ENCODE measurements at regions not wholly inside any gene's neighbourhood (a gene's known extent, or its start where the extent isn't known, plus 50 kb on each side); places are given as distances from the start of the nearest gene placed in this dataset.

DNA sequence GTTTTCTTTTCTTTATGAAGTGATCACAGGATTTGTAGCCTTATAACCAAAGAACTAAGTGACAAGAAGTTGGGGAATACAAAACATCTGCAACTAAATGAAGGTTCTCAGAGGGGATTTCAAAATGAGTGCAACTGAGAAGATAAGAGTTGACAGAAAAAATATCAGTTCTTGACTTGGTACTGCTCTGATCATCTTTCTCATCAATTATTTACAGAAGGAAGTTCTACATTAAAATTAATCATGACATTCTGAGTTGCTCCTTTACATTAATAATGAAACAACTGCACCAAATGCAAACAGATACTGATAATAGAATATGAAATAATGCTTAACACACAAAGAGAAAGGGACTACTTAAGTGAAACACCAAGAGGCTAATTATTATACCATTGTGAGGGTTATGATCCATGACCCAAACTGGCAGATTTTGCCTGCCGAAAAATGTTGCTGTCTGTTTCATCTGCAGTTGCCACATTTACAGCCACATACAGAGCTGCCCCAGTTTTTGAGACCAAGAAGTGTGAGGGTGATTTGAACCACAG is 561.9 kb upstream of the ANO5 start:
- TF ChIP-seq ZNF674 (CRISPR knock-in tag; IDR thresholded peaks at IDR 0.05; ENCODE audit: low read depth) = no peak
- TF ChIP-seq EP300 (IDR thresholded peaks at IDR 0.05; ENCODE audit: low read depth in 2 of 2, low read length in 2 of 2) = no peak
- no peak for TF ChIP-seq EP300 (CRISPR knock-in tag; IDR thresholded peaks at IDR 0.05; ENCODE audit: borderline replicate concordance)
- TF ChIP-seq SAFB2 (CRISPR knock-in tag; IDR thresholded peaks at IDR 0.05; ENCODE audit: borderline replicate concordance, low read depth) = no peak
- TF ChIP-seq PAF1 (CRISPR knock-in tag; IDR thresholded peaks at IDR 0.05) = no peak
- no peak for TF ChIP-seq PAX8 (CRISPR knock-in tag; IDR thresholded peaks at IDR 0.05; ENCODE audit: borderline replicate concordance)
- TF ChIP-seq HDAC2 (CRISPR knock-in tag; IDR thresholded peaks at IDR 0.05) = no peak
- TF ChIP-seq, protein P1, sequence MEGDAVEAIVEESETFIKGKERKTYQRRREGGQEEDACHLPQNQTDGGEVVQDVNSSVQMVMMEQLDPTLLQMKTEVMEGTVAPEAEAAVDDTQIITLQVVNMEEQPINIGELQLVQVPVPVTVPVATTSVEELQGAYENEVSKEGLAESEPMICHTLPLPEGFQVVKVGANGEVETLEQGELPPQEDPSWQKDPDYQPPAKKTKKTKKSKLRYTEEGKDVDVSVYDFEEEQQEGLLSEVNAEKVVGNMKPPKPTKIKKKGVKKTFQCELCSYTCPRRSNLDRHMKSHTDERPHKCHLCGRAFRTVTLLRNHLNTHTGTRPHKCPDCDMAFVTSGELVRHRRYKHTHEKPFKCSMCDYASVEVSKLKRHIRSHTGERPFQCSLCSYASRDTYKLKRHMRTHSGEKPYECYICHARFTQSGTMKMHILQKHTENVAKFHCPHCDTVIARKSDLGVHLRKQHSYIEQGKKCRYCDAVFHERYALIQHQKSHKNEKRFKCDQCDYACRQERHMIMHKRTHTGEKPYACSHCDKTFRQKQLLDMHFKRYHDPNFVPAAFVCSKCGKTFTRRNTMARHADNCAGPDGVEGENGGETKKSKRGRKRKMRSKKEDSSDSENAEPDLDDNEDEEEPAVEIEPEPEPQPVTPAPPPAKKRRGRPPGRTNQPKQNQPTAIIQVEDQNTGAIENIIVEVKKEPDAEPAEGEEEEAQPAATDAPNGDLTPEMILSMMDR (CRISPR knock-in tag; IDR thresholded peaks at IDR 0.05) = no peak
